Astrocyte of the hippocampus (primary cell): ENCODE measurements at regions not wholly inside any gene's neighbourhood (a gene's known extent, or its start where the extent isn't known, plus 50 kb on each side); places are given as distances from the start of the nearest gene placed in this dataset.

Source experiments
- DNase-seq: peaks from one replicate; pipeline ENCODE4 v3.0.0; 2011; ENCODE audit warnings: low read depth, low spot score

GRCh38 chr20:39592371-39592770 lies 630.2 kb downstream of the DHX35 start:
- DNase-seq, result no peak

- DNase-seq, result no peak
Observed at GRCh38 chr20:39588148-39588757, 626.1 kb downstream of the DHX35 start.

DNA sequence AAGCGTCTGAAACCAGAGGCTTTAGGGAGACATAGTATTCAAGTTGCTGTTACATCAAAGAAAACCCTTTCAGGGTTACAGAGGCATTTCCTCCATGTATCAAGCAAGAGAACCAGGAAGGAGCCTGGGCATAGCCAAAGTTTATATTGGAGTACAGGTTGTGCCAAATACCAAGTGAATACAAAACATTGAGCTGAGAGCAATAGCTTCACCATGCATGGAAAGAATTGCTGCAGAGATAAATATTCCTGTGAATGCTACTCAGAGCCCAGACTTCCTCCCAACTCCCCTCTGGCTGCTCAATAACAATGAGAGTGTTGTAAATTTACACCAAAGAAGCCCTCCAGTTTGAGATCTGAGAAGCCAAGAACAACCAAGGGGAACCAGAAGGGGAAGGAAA lies 618.9 kb downstream of the DHX35 start:
- no peak for DNase-seq

DNA sequence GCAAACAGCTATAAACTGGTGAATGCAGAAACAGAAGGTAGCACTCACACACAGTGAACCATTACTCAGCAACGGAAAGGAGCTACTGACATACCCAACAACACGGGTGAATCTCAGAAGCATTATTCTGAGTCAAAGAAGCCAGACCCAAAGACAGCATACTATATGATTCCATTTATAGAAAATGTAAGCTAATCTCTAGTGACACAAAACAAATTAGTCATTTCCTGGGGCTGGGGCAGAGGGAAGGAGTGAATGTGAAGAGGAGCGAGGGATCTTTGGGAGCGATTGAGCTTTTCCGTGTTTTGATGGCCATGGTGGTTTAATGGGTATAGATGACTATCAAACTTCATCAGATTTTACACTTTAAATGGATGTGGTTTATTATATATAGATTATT lies 614.6 kb downstream of the DHX35 start:
- no peak for DNase-seq

- DNase-seq, result no peak
Observed at GRCh38 chr20:39574061-39574460, 611.9 kb downstream of the DHX35 start.

DNA sequence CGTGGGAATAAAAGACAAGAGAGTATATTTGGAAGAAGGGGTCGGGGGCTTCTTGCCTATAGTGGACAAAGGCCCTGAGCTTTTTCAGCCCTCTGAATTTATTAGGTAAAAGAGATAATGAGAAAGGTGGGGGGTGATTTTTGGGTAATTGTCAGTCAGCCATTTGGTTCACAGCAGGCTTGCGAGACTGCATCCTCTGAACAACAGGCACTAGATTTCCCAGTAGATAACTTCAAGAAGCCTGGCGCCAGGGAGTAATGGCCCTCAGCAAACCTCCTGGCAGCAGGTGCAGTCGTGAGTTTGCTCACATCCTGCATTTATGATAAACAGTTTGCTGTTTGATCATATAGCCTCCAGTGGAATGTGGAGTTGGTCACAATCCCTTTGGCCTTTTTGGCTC lies 609.0 kb downstream of the DHX35 start:
- DNase-seq, result no peak

DNA sequence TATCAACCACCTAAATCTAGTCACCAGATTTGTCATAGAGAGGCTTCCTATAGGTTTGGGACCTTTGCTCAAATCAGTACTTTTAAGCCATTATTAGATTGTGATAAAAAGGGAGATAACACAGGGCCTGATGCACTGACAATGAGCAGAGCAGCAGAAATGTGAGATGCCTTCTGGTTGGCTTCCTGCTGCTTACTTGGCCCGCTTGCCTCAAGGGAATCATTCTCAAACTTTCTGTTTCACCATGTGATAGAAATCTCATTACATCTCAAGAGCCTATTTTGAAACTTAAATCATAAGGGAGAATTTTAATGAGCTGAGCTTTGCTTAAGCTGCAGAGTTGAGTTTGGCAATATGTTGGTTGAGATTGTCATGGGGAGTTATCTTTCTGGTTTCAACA lies 606.0 kb downstream of the DHX35 start:
- no peak for DNase-seq

DNA sequence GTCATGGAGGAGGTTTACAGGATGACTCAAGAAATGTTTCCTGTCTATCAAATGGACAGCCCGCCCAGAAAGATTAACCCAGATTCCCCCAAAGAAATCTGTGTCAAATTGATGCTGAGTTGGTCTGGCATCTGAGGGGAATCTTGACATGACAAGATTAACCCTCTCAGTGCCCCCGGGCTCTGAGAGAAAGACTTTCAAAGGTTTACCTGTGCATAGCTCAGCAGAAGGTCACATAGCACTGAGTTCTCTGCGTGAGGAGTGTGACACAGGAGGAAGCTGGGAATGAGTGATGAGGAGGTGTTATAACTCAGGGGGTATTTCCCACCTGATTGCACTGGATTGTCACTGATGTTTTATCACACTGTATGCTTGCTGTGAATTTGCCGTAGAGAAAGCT lies 601.2 kb downstream of the DHX35 start:
- DNase-seq, result no peak

DNA sequence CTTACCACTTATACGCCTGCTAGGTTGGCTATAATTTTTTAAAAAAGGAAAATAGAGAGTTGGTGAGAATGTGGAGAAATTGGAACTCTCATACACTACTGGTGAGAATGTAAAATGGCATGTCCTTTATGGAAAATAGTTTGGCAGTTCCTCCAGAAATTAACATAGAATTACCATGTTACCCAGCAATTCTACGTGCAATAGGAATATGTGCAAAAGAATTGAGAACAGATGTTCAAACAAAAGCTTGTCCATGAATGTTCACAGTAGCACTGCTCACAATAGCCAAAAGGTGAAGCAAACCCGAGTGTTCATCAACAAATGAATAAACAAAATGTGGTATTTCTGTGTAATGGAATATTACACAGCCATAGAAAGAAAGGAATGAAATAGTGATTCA lies 592.2 kb downstream of the DHX35 start:
- no peak for DNase-seq

- no peak for DNase-seq
Observed at GRCh38 chr20:39553120-39553519, 591.0 kb downstream of the DHX35 start.

DNA sequence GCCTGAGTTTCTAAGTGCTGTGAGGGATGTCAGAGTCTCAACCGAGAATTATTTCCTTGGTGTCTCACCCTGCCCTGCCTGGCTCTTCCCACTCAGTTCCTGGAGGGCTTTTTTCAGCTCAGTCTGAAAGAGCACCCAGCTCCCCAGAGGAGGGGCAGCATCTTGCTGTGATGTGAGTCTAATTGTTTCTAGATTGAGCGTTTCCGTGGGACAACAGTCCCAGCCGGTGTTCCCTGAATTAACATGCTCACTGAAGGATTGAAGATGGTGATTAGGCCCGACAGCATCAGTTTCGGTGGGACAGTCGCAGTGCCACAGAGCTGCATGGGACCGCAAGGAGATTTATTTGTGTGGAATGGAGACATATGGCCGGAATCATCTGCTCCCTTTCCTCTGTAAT lies 587.6 kb downstream of the DHX35 start:
- no peak for DNase-seq

GRCh38 chr20:39547546-39548408 lies 585.6 kb downstream of the DHX35 start:
- DNase-seq, result no peak

GRCh38 chr20:39541136-39541803 lies 579.1 kb downstream of the DHX35 start:
- no peak for DNase-seq

DNA sequence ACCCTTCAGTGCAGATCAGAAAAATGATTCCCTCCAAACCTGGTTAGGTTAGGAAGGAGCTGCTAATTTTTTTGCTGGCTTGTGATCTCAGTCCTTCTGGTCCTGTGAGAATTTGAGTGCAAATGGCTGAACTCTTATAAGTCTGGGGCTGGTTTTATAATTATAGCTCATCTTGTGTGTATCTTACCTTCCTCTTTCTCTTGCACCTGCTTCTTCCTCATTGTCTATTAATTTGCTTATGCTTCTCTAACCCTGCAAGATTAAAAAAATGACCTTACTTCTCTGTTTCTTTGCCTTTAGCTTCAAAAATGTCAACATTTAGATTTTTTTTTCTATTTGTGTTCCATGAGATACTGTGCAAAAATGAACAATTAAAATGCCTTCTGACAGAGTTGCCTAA lies 576.2 kb downstream of the DHX35 start:
- no peak for DNase-seq

DNA sequence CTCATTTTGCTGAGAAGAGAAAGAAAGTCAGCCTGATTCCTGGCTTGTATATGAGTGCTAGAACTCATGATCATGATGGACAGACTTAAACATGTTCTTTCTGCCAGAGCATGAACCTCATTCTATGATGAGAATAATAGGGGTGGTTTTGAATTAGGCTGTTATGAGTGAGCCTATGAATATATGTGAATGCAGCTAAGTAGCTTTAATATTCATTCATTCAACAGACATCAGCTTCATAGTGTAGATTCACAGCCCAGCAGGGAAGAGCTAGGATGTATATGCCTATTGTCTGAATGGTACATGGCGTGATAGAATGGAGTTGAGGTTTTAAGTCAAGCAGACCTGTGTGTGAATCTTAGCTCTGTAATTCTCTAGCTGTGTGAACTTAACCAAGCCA lies 573.2 kb downstream of the DHX35 start:
- no peak for DNase-seq

DNA sequence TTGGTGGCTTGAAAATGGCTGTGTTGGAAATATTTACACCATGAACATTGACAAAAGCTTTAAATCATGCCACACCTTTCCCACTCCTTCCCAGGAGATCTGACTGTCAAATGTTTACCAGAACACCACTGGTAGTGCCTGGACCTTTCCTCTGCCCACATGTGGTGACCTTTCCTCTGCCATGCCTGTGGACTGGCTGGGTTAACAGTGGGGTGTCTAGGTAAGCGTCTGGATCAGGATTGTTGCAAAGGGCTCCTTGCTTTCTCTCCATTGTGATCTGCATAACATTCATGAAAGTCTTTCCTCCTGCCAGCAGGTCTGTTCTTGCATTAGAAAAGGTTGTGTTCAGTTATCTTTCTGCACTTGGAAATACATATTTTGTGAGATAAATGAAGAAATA lies 572.7 kb downstream of the DHX35 start:
- DNase-seq, result no peak

DNA sequence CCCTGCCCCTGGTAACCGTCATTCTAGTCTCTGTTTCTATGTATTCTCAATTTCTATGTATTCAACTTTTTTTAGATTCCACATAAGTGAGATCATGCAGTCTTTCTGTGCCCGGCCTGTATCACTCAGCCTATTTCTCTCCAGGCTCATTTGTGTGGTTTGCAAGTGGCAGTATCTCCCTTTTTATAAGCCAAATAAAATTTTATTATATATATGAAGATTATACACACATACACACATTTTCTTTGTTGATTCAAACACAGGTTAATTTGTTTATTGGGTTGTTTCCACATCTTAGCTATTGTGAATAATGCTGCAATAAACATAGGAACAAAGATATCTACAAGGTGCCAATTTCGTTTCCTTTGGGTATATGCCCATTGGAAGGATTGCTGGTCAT lies 571.7 kb downstream of the DHX35 start:
- no peak for DNase-seq

DNA sequence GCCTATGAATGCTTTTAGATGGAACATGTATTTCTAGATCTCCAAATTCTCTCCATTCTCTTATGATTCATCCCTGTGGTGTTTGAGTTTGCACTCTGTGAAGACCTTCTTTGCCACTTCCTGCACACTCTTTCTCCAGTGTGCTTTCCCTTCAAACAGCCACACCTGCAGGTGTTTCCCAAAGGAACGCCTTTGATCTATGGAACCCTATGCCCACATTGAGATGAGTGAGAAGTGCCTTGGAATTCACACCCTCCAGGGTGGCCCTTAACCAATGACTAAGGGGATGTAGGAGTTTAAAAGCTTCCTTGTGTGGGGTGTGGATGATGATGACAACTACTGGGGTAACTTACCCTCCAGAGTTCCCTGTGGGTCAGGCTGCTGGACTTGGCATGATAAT lies 570.1 kb downstream of the DHX35 start:
- no peak for DNase-seq

GRCh38 chr20:39528436-39528835 lies 566.3 kb downstream of the DHX35 start:
- no peak for DNase-seq

DNA sequence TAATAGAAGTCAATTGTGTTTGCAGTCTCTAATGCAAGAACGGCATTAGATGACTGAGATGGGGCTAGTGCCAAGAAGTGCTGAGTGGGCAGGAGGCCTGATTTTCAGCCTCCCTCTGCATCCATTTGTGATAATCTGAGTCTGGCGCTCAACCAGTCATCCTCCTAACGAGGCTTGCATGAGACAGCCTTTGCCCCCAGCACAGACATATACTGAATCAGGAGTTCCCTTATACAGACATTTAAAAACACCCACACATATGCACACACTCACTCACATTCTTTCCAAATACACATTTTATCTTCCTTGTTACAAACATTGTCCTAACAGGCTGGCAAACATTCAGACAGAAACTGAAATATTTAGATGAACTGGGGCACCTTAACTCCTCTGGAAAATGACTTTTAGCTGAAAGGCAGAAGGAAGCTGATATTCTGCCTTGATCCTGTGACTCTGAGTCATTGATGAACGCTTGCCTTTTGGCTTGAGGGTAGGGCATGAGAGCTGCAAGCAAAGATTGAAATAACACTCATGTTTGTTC lies 562.3 kb downstream of the DHX35 start:
- DNase-seq, result no peak

DNA sequence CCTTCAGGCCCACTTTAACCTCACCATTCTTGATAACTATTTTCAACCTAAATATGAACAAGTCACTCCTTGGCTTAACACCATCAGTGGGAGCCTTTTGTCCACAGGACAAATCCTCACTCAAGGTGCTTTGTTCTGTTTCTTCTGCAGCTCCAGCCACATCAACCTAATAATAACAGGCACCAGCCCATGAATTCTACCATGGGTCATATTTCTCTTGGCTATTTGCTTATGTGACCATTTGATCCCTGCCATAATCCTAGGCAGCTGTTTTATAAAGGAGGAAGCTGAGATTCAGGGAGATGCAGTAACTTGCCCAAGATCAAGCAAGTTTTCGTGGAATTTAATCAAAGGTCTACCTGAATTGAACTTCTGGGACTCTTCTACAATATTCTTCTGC lies 561.3 kb downstream of the DHX35 start:
- no peak for DNase-seq

GRCh38 chr20:39518654-39519053 lies 556.5 kb downstream of the DHX35 start:
- no peak for DNase-seq

- DNase-seq, result no peak
Observed at GRCh38 chr20:39516964-39517363, 554.8 kb downstream of the DHX35 start.
